ENCODE measurements at regions not wholly inside any gene's neighbourhood (a gene's known extent, or its start where the extent isn't known, plus 50 kb on each side); places are given as distances from the start of the nearest gene placed in this dataset.

- no peak for TF ChIP-seq EP300 (conservative IDR thresholded peaks at IDR 0.05; ENCODE audit: poor library complexity, severe bottlenecking)
- TF ChIP-seq EZH2 (IDR thresholded peaks at IDR 0.05; ENCODE audit: borderline replicate concordance, insufficient read depth, low read length, poor library complexity, severe bottlenecking): no peak
- no peak for TF ChIP-seq POLR2AphosphoS5 (IDR thresholded peaks at IDR 0.05)
- no peak for TF ChIP-seq REST (IDR thresholded peaks at IDR 0.05; ENCODE audit: borderline replicate concordance)
- TF ChIP-seq TAF1 (IDR thresholded peaks at IDR 0.05; ENCODE audit: low read depth): no peak
- no peak for TF ChIP-seq RAD21 (conservative IDR thresholded peaks at IDR 0.05)
- TF ChIP-seq SMC3 (conservative IDR thresholded peaks at IDR 0.05; ENCODE audit: poor library complexity): no peak
- TF ChIP-seq CTCF (IDR thresholded peaks at IDR 0.05; ENCODE audit: poor library complexity, severe bottlenecking): no peak
- TF ChIP-seq MXI1 (conservative IDR thresholded peaks at IDR 0.05; ENCODE audit: poor library complexity, severe bottlenecking): no peak
- no peaks in the 10 kb centered on the region for H3K79me2 ChIP-seq (replicated peaks; ENCODE audit: insufficient read depth, low read length)
- no peak overlapping the region for H3K4me2 ChIP-seq (ENCODE audit: low read length)
Observed at GRCh38 chr6:51472745-51473487, 614.5 kb downstream of the PKHD1 start.

GRCh38 chr6:51474022-51474975, 613.1 kb downstream of the PKHD1 start:
- Histone ChIP-seq H3F3A (ENCODE audit: insufficient read depth, low read length, poor library complexity, severe bottlenecking) (no peaks in the 10 kb centered on the region), H2AFZ (ENCODE audit: low read depth, low read length) (no peak overlapping the region), H3K9me3 (ENCODE audit: low read length) (no peaks in the 10 kb centered on the region), H3K4me3 (ENCODE audit: low read length) (no peak overlapping the region), H3K4me2 (ENCODE audit: low read length) (no peak overlapping the region), H3K79me2 (replicated peaks; ENCODE audit: insufficient read depth, low read length) (no peaks in the 10 kb centered on the region), H3K27me3 (ENCODE audit: insufficient read depth, low read depth, low read length) (peaks cover 100% of the 10 kb centered on the region), H4K20me1 (ENCODE audit: insufficient read depth) (no peaks in the 10 kb centered on the region), H3K27ac (ENCODE audit: low read length) (no peak overlapping the region), H3K36me3 (ENCODE audit: insufficient read depth, low read length) (no peaks in the 10 kb centered on the region), H3K9ac (ENCODE audit: low read length) (no peak overlapping the region), H3K9me2 (ENCODE audit: insufficient read depth, low read length) (no peaks in the 10 kb centered on the region)
- TF ChIP-seq SMC3 (conservative IDR thresholded peaks at IDR 0.05; ENCODE audit: poor library complexity) (no peak), CTCF (IDR thresholded peaks at IDR 0.05; ENCODE audit: poor library complexity, severe bottlenecking) (no peak), MXI1 (conservative IDR thresholded peaks at IDR 0.05; ENCODE audit: poor library complexity, severe bottlenecking) (no peak), EZH2 (IDR thresholded peaks at IDR 0.05; ENCODE audit: borderline replicate concordance, insufficient read depth, low read length, poor library complexity, severe bottlenecking) (no peak), TAF1 (IDR thresholded peaks at IDR 0.05; ENCODE audit: low read depth) (no peak), POLR2AphosphoS5 (IDR thresholded peaks at IDR 0.05) (no peak), EP300 (conservative IDR thresholded peaks at IDR 0.05; ENCODE audit: poor library complexity, severe bottlenecking) (no peak), RAD21 (conservative IDR thresholded peaks at IDR 0.05) (no peak), REST (IDR thresholded peaks at IDR 0.05; ENCODE audit: borderline replicate concordance) (no peak)

More at GRCh38 chr6:51472745-51473487, 614.5 kb downstream of the PKHD1 start:
- Histone ChIP-seq H3K27me3 (ENCODE audit: insufficient read depth, low read depth, low read length) (peaks cover 99% of the 10 kb centered on the region), H3K27ac (ENCODE audit: low read length) (no peak overlapping the region), H3K9me2 (ENCODE audit: insufficient read depth, low read length) (no peaks in the 10 kb centered on the region), H3F3A (ENCODE audit: insufficient read depth, low read length, poor library complexity, severe bottlenecking) (no peaks in the 10 kb centered on the region), H4K20me1 (ENCODE audit: insufficient read depth) (no peaks in the 10 kb centered on the region), H3K9ac (ENCODE audit: low read length) (no peak overlapping the region), H2AFZ (ENCODE audit: low read depth, low read length) (no peak overlapping the region), H3K36me3 (ENCODE audit: insufficient read depth, low read length) (no peaks in the 10 kb centered on the region), H3K9me3 (ENCODE audit: low read length) (no peaks in the 10 kb centered on the region), H3K4me3 (ENCODE audit: low read length) (no peak overlapping the region)

Data from neural cell (in vitro differentiated cells).